Adrenal gland (tissue), 5 donors: ENCODE measurements at regions not wholly inside any gene's neighbourhood (a gene's known extent, or its start where the extent isn't known, plus 50 kb on each side); places are given as distances from the start of the nearest gene placed in this dataset.

Source experiments
- CTCF ChIP-seq, 6 experiments: fragments of 450-650 bp in 4 of 6; fragments of 200-600 bp in 2 of 6; sonication (generic) in 1 of 6; IDR thresholded peaks; 1 replicate in 5 of 6; 2 replicates in 1 of 6; pipeline versions ENCODE4 v1.5.1 to v1.8.0; 2016 to 2021; ENCODE audit warnings: antibody characterized with exemption in 6 of 6, mild to moderate bottlenecking in 2 of 6, moderate library complexity in 1 of 6
- POLR2A ChIP-seq, 2 donors: fragments of 450-650 bp; IDR thresholded peaks; one replicate each; pipeline ENCODE4 v1.6.1; 2017; ENCODE audit warnings: antibody characterized with exemption in 2 of 2, mild to moderate bottlenecking in 2 of 2, moderate library complexity in 1 of 2
- donor health status: DM: no; HTN: no; CAD: no.

GRCh38 chr3:5644773-5645670, 457.5 kb downstream of the EDEM1 start:
- no peak for TF ChIP-seq CTCF (IDR thresholded peaks at IDR 0.05)
- no peak for TF ChIP-seq POLR2A (IDR thresholded peaks at IDR 0.05)
